GM19452 (cell line): ENCODE measurements at regions not wholly inside any gene's neighbourhood (a gene's known extent, or its start where the extent isn't known, plus 50 kb on each side); places are given as distances from the start of the nearest gene placed in this dataset.

Experiments used
- ATAC-seq: cut with Tn5 transposase; IDR thresholded peaks from one replicate; pipeline ENCODE4 v1.9.1; 2021; ENCODE audit not compliant: unreplicated experiment

DNA sequence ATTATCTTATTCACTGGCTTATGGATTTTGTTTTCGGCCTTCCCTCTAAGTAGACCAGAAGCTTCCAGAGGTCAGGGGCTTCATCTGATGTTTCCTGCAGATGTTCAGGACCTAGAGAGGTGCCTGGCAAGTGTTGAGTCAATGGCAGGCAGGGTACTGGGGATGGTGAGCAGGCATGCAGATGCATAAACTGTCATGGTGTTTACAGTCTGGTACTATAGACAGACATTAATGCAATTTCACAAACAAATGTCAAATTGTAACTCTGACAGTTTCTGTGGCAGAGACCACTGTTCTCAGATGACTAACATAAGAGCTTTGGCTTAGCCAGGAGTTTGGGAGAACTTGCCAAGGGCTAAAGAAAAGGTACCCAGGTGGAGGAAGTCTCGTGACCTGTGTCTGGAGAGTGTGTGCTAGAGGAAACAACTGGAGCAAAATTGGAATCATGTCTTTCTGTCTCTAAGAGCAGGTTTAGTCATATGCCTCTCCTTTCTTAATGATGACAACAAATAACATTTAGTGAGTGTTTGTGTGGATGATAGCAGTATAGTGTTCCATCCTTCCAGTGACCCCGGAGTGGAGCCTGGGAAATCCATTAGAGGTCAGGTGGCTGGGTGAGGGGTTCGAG, 53.7 kb upstream of the TRAK1 start:
- ATAC-seq: no peak

DNA sequence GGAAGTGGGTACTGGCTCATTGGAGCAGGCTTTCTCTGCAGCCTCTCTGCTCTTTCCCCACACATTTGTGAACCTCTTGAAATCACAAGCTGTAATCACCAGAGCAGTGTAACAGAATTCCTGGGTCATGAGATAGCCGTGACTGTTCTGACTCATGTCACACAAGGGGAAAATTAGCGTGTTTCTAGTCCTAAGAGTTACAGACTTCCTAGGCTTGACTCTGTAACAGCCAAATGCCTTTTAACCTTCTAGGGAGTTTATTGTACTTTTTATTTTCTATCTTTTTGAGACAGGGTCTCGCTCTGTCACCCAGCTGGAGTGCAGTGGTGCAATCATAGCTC, 54.7 kb upstream of the TRAK1 start:
- ATAC-seq: no peak

DNA sequence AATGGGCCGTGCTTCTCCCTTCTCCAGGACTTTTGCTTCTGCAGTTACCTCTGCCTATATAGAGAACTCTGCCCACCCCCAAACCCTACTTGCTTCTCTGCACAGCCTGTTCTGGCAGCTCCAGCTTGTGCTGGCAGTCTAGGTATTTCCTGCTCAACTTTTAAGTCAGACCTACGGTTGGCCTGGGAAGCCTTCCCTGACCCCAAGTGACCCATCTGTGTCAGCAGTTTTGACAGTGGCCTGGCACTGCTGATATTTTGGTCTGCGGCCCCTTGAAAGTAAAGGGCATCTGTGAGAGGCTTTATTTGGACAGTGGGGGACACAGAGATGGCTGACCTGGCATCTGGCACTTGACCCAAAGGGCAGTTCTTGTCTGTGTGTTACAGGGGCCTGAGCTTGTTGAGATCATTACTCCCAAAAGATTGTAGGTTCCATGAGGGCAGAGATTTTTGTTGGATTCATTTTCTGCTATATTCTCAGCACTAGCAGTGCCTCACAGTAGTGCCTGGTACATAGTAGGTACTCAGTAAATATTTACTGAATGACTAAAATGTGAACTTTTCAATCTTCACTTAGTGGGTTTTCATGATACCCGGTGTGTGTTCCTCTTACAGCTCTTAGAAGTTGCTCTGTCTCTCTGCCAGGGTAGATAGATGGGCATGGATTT, 55.2 kb upstream of the TRAK1 start:
- ATAC-seq: no peak

DNA sequence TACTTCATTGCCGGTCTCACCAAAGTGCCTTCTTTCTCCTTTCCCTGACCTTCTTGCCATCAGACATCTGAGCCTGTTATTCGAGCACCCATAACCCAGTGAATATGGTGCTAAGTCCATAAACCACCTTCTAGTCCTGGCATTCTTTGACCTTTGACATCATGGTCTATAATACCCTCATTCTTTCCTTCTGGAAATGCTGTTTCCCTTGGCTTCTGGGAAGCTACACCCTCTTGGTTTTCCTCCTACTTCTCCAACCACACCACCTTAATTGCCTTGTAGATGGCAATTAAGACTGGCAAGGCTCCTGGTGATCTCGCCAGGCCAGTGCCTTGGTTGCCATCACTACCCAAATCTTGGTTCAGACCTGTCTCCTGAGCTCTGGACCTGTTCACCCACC, 56.1 kb upstream of the TRAK1 start:
- ATAC-seq: no peak

DNA sequence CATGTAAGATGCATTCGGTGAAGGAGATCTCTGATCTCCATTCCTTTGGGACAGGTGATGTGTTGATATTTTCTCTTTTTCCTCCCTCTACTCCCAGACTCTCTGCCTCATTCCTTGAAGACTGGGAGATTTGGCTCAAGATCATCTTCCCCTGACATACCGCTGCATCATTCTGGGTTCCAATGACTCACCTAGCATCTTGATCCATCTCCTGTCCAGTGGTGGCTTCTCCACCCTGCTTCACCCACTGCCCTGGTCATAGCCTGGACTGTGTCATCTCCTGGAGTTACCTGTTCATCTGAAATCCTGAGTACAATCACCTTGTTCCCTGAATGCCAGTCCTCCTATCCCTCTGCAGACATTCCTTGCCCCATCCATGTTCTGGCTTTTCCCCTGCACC, 57.4 kb upstream of the TRAK1 start:
- ATAC-seq: no peak

DNA sequence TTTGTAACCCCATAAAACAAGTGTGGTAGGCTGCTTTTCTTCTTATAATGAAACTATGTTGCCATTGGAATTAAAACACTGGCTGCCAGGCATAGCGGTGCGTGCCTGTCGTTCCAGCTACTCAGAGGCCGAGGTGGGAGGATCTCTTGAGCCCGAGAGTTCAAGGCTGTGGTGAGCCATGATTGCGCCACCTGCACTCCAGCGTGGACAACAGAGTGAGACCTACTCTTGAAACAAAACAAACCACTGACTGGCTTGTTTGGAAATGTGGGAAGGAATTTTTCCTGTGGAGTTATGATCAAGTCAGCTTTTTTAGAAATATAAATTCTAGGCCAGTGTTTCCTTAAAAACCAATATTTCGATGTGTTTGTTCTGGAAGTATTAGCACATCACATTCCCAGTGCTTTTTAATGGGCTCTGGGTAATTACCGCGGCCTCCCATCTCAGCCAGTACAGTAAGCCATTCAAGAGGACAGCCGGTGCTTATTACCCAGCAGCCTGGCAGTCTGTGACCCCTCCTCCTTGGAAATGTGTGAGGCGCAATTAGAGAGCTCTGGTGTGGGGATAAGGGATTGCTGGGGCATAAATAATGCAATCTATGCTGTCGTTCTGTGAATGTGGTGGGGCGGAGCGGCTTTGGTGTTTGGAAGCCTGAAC, 58.3 kb upstream of the TRAK1 start:
- ATAC-seq: no peak

DNA sequence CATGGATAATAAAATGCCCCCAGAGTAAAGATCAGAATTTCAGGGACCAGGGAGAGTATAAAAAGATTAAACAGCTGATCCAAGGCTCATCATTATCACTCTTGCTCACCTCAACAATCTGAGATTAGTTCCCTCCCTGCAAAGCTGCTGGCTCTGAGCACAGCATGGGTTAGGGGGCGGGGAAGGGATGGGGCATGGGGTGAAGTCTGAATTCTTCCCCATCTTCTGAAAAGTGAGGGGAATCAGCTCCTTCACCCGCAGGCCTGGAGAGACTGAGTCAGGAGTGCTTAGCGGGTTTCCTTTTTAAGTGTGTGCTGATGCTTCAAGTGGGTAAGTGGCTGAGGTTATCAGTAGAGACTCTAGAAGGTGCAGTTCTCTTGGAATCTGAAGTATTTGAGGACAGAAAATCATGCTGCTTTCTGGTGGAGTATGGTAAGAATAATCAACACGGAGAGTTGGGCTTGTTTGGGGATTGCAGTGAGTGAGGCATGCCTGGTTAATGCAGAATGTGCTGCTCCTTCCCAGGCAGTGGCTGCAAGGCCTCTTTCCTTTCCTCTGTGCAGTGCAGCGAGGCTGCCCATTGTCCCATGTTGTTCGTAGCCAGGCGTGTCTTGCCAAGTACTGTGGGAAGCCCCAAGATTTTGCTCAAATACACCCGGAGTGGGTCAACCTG, 59.2 kb upstream of the TRAK1 start:
- no peak for ATAC-seq

DNA sequence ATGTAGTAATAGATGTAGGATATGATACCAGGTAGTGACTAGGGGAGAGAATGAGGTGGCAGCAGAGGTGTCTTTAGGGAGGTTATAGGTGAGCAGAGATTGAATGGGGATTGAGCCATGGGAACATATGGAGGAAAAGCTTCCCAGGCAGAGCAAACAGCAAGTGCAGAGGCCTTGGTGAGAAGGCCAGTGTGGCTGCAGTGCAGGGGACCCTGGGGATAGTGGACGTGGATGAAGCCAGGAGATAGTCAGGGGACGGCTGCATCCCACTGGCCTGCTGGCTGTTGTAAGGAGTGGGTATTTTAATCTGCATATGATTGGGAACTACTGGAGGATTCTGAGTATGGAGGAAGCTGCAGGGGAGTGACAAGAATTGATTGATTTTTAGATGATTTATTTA, 62.7 kb upstream of the TRAK1 start:
- ATAC-seq: no peak

DNA sequence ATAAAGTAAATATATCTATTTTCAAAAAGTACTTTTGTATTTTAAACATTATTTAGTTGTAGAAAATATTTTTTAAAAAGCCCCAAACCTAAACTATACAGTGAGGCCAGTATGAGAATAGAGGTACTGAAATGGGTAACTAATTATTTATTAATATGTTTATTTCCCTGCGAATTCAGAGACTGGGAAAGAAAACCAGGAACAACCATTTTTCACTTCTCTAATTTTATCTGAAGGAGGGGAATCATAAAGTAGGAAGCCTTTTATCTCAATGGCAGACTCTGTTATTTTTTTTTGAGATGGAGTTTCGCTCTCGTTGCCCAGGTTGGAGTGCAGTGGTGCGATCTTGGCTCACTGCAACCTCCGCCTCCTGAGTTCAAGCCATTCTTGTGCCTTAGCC, 63.6 kb upstream of the TRAK1 start:
- no peak for ATAC-seq

DNA sequence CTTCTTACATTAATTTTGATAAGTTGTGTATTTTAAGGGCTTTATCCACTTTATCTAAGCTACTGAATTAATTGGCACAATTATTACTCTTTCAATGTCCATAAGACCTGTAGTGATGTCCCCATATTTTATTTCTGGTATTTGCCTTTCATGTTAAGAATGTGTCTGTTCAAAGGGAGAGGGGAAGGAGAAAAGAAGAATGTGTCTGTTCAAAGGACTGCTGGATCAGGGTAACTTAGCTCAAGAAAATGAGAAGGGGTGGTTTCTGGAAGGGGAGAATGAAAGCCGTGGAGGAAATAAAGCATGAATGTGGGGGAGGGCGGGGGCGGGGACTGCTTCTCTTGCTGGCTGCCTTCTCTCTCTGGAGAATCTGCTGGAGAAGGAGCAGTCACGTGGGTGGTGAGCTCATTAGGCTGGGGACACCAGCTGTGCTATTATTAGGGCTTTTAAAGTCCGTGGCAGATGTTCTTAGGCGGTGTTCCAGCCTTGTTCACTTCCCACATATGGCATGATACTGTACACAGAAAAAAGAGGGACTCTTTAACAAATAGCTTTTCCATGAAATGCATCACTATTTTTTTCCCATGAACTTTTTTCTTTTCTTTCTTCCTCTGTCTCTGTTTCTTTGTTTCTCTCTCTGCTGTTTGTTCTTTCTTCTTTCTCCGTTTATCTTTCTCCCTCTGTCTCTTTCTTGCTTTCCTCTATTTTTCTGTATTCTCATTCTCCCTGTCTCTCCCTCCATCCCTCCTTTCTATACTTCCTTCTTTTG, 63.7 kb upstream of the ULK4 start:
- no peak for ATAC-seq

DNA sequence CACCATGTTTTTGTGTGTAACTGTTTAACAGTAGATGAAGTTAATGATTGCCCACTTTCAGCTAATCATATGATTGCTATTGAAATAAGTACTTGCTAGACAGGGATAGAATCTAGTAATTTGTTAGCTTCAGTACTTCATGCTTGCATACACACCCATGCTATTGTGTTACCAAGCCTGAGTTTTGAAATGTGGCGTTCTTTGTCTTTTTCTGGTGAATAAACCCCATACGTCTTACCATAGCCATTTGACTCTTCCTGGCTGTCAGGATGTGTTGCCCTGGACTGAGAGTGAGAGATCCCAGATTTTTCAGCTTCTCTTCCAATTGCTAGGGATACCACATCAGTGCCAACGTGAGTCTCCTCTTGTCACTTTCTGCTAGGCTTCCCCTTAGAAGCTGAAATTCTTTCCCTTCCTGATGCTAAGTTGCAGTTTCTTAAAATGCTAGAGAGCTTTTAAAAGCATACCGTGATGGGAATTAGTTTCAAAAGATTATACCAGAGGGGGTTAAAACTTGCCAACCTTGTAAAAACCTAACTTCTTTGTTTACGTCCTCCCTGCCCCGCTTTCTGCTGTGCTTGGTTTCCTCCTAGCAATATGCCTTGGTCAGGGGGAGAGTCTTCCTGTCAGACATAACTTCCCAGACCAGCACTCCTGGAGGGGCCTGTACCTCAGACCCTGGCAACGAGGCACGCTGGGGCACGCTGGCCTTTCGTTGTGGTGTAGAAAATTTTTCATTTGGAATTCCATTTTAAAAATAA, 62.9 kb upstream of the ULK4 start:
- ATAC-seq: no peak

DNA sequence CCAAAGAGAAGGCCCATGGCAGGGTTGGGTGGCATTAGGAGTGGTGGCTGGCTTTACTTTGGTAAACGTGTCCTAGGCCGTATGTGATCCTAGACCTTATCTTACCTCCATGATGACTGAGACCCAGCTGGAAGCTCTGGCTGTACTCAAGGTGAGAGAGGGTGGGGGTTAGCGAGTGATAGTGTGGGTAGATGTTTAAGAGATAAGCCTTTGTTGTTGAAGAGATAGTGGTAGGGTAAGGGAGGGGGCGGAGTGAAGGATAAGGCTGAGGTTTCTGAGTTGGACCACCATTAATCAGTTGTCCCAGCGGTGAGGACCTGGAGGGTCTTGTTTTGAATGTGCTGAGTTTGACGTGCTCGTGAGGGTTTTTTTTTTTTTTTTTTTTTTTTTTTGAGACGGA, 61.5 kb upstream of the ULK4 start:
- no peak for ATAC-seq

DNA sequence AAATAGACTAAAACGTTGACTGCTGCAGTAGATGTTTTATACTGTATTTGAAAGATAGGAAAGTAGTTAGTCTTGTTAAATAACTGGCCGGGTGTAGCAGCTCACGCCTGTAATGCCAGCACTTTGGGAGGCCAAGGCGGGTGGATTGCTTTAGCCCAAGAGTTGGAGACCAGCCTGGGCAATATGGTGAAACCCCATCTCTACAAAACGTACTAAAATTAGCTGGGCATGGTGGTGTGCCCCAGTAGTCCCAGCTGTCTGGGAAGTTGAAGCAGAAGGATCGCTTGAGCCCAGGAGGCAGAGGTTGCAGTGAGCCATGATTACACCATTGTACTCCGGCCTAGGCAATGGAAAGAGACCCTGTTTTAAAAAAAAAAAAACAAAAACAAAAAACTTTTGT, 60.5 kb upstream of the ULK4 start:
- ATAC-seq: no peak

DNA sequence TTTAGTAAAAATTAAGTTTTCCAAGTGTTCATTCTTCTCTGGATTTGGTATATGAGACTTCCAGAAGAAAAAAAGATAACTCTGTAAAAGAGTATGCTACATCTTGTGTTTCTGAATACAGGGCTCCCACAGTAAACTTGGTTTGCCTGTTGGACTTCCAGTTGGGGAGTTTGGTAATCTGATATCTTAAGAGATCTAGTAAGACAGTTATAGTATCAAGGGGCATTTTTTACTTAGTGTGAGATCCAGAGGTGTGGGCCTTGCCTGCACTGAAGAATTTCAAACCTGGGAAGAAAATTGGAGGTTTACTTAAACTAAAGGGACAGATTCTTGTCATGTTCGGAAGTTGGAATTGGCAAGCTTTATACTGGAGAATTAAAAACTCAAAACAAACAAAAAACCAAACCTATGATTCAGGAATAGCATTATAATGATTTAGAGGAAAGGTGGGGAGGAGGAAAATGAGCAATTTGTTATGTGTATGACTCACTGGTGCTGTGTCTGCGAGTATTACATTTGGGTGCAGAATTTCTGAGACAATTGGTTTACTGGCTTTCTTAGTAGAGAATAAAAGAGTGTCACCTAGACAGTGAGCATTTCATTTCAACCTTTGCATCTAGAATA, 58.9 kb upstream of the ULK4 start:
- ATAC-seq: no peak

DNA sequence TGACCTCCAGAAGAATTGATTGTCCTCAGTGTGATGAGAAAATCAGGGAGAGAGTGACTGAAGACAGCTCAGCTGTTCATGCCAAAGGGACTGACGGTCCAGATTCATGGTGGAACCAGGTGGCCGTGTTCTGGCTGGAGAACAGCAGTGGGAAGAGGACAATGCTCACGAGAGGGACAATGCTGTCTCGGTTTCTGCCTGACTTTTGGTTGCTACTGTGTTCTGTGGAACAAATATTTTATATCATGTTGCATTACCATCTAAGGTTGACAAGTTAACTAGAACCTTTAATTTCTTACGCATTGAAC, 58.0 kb upstream of the ULK4 start:
- no peak for ATAC-seq

DNA sequence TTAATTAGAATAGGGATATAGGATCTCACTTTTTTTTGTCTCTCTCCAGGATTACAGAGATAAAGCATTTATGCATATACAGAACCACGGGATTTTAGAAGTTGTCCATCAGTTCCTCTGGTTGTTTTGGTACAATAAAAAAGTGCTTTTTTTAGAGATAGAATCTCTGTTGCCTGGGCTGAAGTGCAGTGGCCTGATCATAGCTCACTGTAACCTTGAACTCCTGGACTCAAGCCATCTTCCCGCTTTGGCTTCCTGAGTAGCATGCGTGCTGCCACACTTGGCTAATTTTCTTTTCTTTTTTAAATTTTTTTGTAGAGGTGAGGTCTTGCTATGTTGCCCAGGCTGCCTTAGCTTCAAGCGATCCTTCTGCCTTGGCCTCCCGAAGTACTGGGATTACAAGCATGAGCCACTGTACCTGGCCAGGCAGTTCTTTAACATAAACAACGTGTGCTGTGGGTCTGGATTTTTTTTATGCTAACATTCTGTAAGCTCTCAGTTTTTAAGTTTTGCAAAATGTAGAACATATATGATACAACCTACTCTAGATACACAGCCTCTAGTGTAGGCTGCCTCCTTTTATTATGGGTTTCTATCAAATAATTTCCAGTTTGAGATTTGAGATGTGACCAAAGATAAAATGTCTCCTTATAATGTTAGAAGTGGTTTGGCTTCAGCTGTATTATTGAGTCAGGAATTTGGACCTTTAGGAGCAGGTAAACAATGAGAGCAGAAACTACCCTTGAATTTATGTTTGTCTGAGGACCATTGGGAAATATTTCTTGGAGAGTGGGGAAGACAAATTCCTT, 57.4 kb upstream of the ULK4 start:
- no peak for ATAC-seq

DNA sequence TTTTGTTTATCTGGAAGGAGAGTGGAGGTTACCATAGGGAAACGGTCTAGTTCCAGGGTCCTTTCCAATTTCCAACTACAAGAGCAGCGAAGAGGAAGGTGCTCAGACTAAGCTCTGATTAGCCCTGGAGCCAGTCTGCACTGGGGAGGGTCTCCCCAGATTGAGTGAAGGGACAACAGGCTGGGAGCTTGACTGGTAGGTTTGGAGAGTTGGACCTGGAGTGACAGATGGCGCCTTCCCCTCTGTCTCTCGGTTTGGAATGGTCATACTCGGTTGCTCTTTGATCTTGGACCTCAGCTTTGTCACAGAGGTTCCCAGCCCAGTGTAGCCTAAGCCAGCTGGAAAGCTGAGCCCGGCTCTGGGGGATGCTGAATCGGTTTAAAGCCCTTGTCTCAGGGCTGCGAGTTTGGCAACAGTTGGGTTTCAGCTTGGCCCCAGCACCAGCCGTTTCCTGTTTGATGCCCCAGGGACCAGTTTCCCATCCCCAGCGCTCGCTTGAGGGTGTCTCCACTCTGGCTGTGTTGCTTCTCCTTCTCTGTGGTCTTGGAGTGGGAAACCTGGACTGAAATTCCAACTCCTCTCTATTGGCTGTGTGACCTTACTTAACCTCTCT, 53.1 kb upstream of the ULK4 start:
- no peak for ATAC-seq

DNA sequence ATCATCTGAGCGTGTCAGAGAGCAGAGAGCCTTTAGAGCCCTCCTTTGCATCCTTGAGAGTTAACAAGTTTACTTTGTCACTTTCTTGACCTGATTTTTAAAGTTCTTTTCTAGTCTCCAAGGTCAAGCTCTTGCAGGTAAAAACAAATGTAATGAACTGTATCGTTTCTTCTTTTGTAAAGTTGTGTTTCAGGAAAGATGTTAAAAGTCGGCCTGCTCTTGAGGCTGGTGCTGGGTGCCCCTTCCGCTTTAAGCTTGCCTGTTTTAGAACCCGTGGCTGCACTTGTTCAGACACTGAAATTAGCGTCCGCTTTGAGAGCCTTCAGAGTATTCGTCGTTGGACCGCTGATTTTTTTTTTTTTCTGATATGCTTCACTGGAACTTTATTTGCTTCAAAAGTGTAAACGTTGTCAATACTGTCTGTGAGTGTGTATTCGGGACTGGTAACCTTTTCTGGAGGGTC, 52.6 kb upstream of the ULK4 start:
- peak; percentile 14 for ATAC-seq
